HG02840 (cell line): ENCODE measurements at regions not wholly inside any gene's neighbourhood (a gene's known extent, or its start where the extent isn't known, plus 50 kb on each side); places are given as distances from the start of the nearest gene placed in this dataset.

Source experiments
- ATAC-seq: cut with Tn5 transposase; IDR thresholded peaks from one replicate; pipeline ENCODE4 v1.9.1; 2021; ENCODE audit warnings: mild to moderate bottlenecking, moderate library complexity, moderate number of reproducible peaks; ENCODE audit not compliant: unreplicated experiment, low FRiP score

DNA sequence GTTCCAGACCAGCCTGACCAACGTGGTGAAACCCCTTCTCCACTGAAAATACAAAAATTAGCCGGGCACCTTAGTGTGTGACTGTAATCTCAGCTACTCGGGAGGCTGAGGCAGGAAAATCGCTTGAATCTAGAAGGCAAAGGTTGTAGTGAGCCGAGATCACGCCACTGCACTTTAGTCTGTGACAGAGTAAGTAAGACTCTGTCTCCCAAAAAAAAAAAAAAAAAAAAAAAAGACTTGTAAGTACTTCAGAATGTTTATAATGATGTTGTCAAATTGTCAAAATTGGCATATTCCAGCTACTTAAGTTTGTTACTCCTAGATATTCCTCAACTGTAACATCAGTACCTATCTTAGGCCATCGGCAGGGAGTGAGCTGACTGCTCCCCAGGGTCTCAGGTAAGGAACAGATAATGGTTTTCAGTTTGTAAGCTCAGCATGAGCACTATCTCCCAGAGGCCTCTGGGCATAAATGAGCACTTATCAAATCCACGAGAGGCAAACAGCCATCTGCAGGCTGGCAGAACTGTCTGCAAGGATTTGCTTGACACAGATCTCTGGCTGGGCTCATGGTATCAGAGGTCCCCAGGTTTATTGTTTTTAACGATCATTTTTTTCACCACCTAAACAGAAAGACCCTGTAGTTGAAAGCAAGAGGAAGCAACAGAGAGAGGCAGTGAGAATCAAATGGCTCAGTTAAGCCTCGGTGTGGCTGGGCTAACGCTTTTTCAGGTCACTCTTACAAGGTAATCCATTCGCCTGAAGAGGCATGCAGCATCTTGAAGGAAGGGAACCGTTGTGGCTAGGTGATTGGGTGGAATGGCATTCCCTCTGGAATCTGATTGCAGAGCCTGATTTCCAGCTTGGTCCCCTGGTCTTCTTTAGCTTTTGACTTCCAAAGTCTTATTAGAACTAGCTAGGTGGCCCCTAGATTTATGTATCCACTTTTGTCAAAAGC lies 115.9 kb downstream of the LY86 start:
- ATAC-seq = no peak

DNA sequence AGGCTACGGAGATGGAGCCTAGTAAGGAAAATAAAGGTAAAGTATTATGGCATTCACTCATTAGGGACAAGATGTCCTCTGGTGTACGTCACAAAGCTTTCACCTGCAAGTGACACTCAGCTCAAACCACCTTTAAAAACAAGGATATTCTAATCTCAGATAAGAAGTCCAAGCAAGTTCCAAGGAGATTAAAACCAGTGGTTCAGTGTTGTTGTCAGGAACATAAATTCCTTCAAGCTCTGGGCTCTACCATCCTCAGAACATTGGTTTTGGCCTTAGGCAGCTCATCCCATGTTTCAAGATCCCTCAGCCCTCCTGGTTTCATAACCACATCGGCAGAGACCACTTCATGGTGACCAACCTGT lies 116.5 kb downstream of the LY86 start:
- ATAC-seq = no peak

- no peak for ATAC-seq
Measured at GRCh38 chr6:6705915-6706675, 117.6 kb downstream of the LY86 start.

GRCh38 chr6:6707143-6707542 lies 118.6 kb downstream of the LY86 start:
- no peak for ATAC-seq

- ATAC-seq = no peak
Measured at GRCh38 chr6:6709106-6709505, 120.6 kb downstream of the LY86 start.

GRCh38 chr6:6711031-6711785 lies 122.7 kb downstream of the LY86 start:
- no peak for ATAC-seq

DNA sequence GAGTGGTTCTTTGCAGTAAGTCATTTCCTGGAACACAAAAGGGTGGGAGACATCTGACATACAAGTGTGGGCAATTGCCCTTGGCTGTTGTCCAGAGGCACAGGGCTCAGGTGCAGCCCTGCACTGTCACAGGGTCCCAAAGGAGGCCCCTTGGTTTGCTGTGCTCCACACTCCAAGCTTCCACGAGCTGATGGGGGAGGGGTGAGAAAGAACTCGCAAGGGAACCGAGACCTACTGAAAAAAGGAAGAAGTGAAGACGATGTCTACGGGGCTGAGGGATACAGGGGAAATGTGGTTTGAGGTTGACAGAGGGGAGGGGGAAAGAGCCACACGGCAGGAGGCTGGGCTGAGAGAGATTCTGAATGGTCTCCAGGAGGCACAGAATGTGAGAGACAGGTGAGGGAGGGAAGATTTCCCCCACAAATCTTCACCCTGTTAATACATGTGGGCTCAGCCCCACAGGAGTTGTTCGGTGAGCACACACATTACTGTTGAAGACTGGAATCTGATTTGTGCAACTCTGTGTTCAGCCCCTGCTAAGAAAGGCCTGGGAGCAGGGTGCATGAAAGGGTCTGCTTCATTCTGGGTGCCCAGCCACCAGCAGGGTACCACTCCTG lies 123.4 kb downstream of the LY86 start:
- ATAC-seq = no peak

DNA sequence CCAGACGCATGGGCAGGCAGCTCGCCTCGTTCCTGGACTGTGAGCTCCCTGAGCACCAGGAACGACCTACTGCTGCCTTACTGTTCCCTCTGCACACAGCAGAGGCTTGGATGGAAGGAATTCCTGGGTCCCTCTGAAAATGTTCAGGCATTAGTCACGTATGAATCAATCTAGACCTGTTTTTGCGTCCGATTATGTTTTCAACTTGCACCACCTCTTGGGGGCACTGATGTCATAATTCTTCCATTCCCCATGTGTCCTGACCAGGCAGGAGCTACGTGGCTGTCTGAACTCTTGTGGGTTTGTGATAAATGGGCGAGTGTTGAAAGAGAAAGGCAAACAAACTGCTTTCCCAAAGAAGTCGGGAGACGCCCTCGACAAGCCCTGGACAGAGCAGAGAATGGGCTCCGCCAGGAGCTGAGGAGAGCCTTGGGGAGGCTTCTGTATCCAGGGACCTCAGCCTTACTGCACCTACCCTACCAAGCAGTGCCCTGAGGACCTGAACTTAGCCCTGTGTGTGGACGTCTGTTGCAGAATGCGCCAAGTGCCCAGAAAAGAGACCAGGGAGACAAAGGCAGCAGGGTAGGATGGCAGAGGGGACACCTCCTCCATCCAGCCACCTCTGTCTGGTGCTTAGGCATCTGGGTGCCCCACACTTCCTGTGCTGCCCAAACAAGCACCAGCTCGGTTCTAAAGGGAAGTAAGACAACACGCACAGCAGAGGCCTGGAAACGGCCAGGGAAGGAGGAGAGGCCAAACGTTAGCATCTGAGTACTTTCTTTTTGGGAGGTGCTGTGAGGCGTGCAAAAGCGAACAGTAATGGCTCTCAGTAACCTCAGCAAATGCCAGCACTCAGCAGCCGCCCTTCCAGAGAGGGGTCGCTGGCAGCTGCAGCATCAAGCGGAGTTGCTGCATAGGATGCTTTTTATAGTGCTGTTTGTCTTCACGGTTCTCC lies 124.2 kb downstream of the LY86 start:
- no peak for ATAC-seq

GRCh38 chr6:6713657-6714056 lies 125.1 kb downstream of the LY86 start:
- no peak for ATAC-seq

- ATAC-seq = no peak
Measured at GRCh38 chr6:6714118-6714897, 125.8 kb downstream of the LY86 start.

GRCh38 chr6:6714953-6715352 lies 126.4 kb downstream of the LY86 start:
- ATAC-seq = no peak

- no peak for ATAC-seq
Measured at GRCh38 chr6:6715465-6715864, 126.9 kb downstream of the LY86 start.

GRCh38 chr6:6716998-6717763 lies 128.7 kb downstream of the LY86 start:
- no peak for ATAC-seq

DNA sequence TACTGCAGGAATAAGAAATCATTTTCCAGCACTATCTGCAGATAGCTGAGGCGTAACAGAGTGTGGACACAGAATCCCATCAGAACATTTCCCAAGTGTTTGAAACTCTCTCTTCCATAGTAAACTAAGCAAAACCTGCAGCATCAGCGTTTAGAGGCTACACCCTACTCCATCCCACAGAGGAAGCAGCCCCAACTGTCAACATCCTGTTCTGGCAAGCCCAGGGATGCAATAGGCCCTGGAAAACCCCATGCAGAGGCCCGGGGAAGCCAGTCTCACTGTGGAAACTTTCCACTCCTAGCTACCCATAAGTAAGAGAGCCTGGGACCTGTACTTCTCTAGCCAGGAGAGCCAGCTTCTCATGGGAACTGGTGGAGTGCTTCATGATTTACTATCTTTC lies 129.4 kb downstream of the LY86 start:
- ATAC-seq = no peak

DNA sequence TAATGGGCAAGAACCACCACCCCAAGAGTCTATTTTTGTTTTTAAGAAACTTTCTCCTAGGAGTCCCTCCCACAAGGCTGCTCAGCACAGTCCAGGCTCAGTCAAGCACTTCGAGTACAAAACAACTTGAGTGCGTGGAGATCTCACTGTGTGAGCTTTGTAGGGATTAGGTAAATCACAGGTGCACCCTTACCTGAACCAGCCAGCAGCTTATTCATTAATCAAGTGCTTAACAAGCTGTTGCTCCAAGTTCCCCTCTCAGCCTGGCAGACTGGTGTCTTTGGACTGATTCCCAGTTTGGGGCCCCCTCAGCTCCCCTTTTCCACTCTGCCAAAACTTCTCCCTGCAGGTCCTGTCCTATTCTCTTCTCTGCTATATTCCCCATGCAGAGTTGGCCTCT lies 133.1 kb downstream of the LY86 start:
- no peak for ATAC-seq

DNA sequence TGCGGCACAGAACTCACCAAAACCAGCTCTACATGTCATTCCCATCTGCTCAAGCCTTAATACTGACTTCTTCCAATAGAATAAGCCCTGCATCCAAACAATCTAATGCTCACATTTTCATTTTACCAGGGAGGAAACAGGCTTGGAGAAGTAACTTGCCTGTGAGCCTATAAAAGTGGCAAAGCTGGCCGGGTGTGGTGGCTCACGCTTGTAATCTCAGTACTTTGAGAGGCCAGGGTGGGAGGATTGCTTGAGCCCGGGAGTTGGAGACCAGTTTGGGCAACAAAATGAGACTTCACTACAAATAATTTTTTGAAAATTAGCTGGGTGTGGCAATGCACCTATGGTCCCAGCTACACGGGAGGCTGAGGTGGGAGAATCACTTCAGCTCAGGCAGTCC lies 133.7 kb downstream of the LY86 start:
- no peak for ATAC-seq

- no peak for ATAC-seq
Measured at GRCh38 chr6:6723361-6723760, 134.8 kb downstream of the LY86 start.
